Activated naive CD8-positive, alpha-beta T cell treated with anti-CD3 and anti-CD28 coated beads, Interleukin-2, amount 10 ng/mL, durations not matched to agents 7 days and 5 days (primary cell): ENCODE measurements at regions not wholly inside any gene's neighbourhood (a gene's known extent, or its start where the extent isn't known, plus 50 kb on each side); places are given as distances from the start of the nearest gene placed in this dataset.
A peak's percentile ranks its signal among the peaks of the same experiment; 100 is the strongest.

Experiments
- ATAC-seq: fragments of 150-1000 bp; cut with Tn5 transposase; one replicate; pipeline ENCODE4 v1.10.0; 2021; ENCODE audit warnings: low read depth, moderate library complexity
- POLR2A ChIA-PET: fragments of 350-600 bp; sonication (Branson Sonifier 250); formaldehyde crosslinking; loops from one replicate; lab custom pipeline; 2021; ENCODE audit warnings: antibody characterized with exemption; lab: Charles Lee
- DNase-seq: peaks from one replicate; pipeline ENCODE4 v3.0.0; 2021
- H3K27ac Mint-ChIP-seq: one replicate; pipeline ENCODE4 v1.8.0; 2022; ENCODE audit warnings: mild to moderate bottlenecking, mixed read lengths
- H3K27me3 Mint-ChIP-seq: one replicate; pipeline ENCODE4 v1.8.0; 2022; ENCODE audit warnings: mild to moderate bottlenecking, moderate library complexity, mixed read lengths
- H3K36me3 Mint-ChIP-seq: one replicate; pipeline ENCODE4 v1.8.0; 2021; ENCODE audit warnings: mild to moderate bottlenecking, mixed read lengths
- H3K4me1 Mint-ChIP-seq: one replicate; pipeline ENCODE4 v1.8.0; 2021; ENCODE audit warnings: mixed read lengths
- H3K4me3 Mint-ChIP-seq: one replicate; pipeline ENCODE4 v1.8.0; 2022; ENCODE audit warnings: mild to moderate bottlenecking, moderate library complexity, mixed read lengths
- H3K9me3 Mint-ChIP-seq: one replicate; pipeline ENCODE4 v1.8.0; 2021; ENCODE audit warnings: mixed read lengths

- Mint-ChIP-seq H3K27ac (no peak overlapping the region), H3K9me3 (no peaks in the 10 kb centered on the region), H3K4me1 (no peaks in the 10 kb centered on the region), H3K4me3 (no peak overlapping the region), H3K27me3 (peaks cover 26% of the 10 kb centered on the region), H3K36me3 (no peaks in the 10 kb centered on the region)
- POLR2A ChIA-PET, result no interaction called here
- ATAC-seq (no peak), DNase-seq (no peak)
Measured at GRCh38 chr12:25852792-25853191, 105.7 kb upstream of the RASSF8 start.

- POLR2A ChIA-PET, result no interaction called here
- no peak for ATAC-seq
- H3K36me3 Mint-ChIP-seq, result no peaks in the 10 kb centered on the region
- H3K27me3 Mint-ChIP-seq, result peaks cover 26% of the 10 kb centered on the region
- H3K9me3 Mint-ChIP-seq, result no peaks in the 10 kb centered on the region
- no peak overlapping the region for H3K27ac Mint-ChIP-seq
- H3K4me3 Mint-ChIP-seq, result no peak overlapping the region
- DNase-seq, result no peak
- no peaks in the 10 kb centered on the region for H3K4me1 Mint-ChIP-seq
Measured at GRCh38 chr12:25853316-25854095, 105.0 kb upstream of the RASSF8 start.

GRCh38 chr12:25854991-25855390, 103.5 kb upstream of the RASSF8 start:
- H3K27ac Mint-ChIP-seq, result no peak overlapping the region
- H3K9me3 Mint-ChIP-seq, result no peaks in the 10 kb centered on the region
- H3K4me3 Mint-ChIP-seq, result no peak overlapping the region
- DNase-seq (no peak), ATAC-seq (no peak)
- POLR2A ChIA-PET, result no interaction called here
- peaks cover 23% of the 10 kb centered on the region for H3K27me3 Mint-ChIP-seq
- peaks cover 6% of the 10 kb centered on the region for H3K4me1 Mint-ChIP-seq
- H3K36me3 Mint-ChIP-seq, result no peaks in the 10 kb centered on the region

DNA sequence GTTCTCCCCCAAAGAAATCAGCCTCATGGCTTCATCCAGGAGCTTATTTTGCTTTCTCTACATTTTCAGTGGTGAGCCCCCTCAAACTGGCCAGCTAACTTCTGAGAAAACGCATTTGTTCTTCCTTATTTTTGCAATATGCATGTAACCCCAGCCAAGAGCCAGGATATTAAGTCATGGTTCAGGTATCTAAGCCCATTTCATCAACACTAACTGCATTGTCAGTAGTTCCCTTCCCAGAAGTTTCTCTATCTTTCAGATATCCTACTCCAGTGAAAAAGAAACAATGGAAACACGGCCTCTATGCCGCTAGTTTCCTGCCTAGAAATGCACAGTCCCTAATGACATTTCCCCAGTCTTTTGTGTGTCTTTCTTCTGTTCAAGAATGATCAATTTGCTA, 102.8 kb upstream of the RASSF8 start:
- H3K9me3 Mint-ChIP-seq, result no peaks in the 10 kb centered on the region
- no peak overlapping the region for H3K4me3 Mint-ChIP-seq
- no peak overlapping the region for H3K27ac Mint-ChIP-seq
- no peaks in the 10 kb centered on the region for H3K36me3 Mint-ChIP-seq
- ATAC-seq (no peak), DNase-seq (no peak)
- peaks cover 22% of the 10 kb centered on the region for H3K27me3 Mint-ChIP-seq
- peaks cover 8% of the 10 kb centered on the region for H3K4me1 Mint-ChIP-seq
- POLR2A ChIA-PET, result no interaction called here

DNA sequence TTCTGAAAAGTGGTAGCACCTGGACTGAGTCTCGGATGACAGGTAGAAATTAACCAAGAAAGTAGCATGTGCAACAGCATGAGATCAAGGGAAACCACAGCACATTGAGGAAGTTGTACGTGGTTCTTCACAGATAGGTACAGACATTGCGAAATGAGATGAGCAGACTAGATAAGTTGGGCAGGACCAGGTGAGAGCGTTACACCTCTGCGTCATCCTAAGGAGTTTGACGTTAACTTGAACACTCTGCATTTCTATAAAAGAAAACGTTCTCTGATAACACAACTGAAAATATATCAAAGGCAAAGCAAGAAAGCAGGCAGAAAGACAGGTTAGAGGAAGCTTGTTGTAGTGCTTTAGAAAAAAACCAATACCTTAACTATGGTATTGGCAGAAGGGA, 98.5 kb upstream of the RASSF8 start:
- peaks cover 8% of the 10 kb centered on the region for H3K4me1 Mint-ChIP-seq
- DNase-seq (no peak), ATAC-seq (peak; percentile 42)
- no peak overlapping the region for H3K4me3 Mint-ChIP-seq
- POLR2A ChIA-PET, result no interaction called here
- H3K36me3 Mint-ChIP-seq, result no peaks in the 10 kb centered on the region
- H3K9me3 Mint-ChIP-seq, result no peaks in the 10 kb centered on the region
- H3K27ac Mint-ChIP-seq, result no peak overlapping the region
- peaks cover 9% of the 10 kb centered on the region for H3K27me3 Mint-ChIP-seq

GRCh38 chr12:25861226-25861625, 97.3 kb upstream of the RASSF8 start:
- ATAC-seq (no peak), DNase-seq (no peak)
- no peak overlapping the region for H3K4me3 Mint-ChIP-seq
- H3K36me3 Mint-ChIP-seq, result no peaks in the 10 kb centered on the region
- no peaks in the 10 kb centered on the region for H3K9me3 Mint-ChIP-seq
- peaks cover 5% of the 10 kb centered on the region for H3K27me3 Mint-ChIP-seq
- peaks cover 8% of the 10 kb centered on the region for H3K4me1 Mint-ChIP-seq
- no peak overlapping the region for H3K27ac Mint-ChIP-seq
- POLR2A ChIA-PET, result no interaction called here

GRCh38 chr12:25864306-25865276, 93.9 kb upstream of the RASSF8 start:
- Mint-ChIP-seq H3K4me1 (peaks cover 5% of the 10 kb centered on the region), H3K36me3 (no peaks in the 10 kb centered on the region), H3K9me3 (no peaks in the 10 kb centered on the region), H3K4me3 (no peak overlapping the region), H3K27me3 (peaks cover 9% of the 10 kb centered on the region), H3K27ac (no peak overlapping the region)
- DNase-seq, result no peak
- no peak for ATAC-seq
- POLR2A ChIA-PET, result no interaction called here

DNA sequence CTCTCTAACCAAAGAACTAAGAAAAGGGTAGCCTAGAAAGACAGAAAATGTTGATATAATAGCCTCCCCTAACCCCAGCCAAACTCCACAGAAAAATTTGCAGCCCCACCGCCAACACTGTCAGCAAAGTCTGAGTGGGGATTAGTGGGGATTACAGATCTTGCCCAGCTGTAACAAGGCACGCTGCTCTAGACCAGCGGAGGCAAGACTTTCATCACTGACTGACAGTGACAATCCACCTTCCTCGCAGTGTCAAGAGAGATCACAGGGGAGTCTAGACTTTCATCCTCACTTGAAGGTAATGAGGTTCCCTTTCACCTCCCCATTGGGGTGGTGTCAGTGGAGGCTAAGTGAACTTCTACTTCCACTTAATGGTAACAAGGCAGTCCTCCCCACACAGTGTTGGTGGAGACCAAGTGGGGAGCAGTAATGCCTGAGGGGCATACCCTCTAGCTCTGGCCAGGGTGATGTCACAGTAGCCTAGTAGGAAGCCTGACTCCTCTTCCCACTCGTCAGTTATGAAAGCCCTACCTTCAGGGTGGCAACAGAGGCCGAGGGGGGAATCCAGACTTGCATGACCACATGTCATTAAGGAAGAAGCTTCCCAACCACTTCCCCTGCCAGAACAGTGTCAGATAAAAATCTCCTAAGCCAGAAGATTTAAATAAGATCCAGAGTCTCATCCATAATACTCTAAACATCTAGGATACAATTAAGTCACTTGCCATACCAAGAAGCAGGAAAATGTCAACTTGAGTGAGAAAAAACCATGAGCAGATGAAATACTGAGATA, 91.7 kb upstream of the RASSF8 start:
- peaks cover 9% of the 10 kb centered on the region for H3K27me3 Mint-ChIP-seq
- no peaks in the 10 kb centered on the region for H3K36me3 Mint-ChIP-seq
- no peaks in the 10 kb centered on the region for H3K9me3 Mint-ChIP-seq
- ATAC-seq, result no peak
- POLR2A ChIA-PET, result no interaction called here
- no peaks in the 10 kb centered on the region for H3K4me1 Mint-ChIP-seq
- DNase-seq, result no peak
- no peak overlapping the region for H3K4me3 Mint-ChIP-seq
- H3K27ac Mint-ChIP-seq, result no peak overlapping the region

GRCh38 chr12:25868193-25868592, 90.3 kb upstream of the RASSF8 start:
- Mint-ChIP-seq H3K36me3 (no peaks in the 10 kb centered on the region), H3K9me3 (no peaks in the 10 kb centered on the region), H3K27me3 (peaks cover 10% of the 10 kb centered on the region), H3K4me1 (no peaks in the 10 kb centered on the region), H3K27ac (no peak overlapping the region), H3K4me3 (no peak overlapping the region)
- no peak for ATAC-seq
- DNase-seq, result no peak
- POLR2A ChIA-PET, result no interaction called here

DNA sequence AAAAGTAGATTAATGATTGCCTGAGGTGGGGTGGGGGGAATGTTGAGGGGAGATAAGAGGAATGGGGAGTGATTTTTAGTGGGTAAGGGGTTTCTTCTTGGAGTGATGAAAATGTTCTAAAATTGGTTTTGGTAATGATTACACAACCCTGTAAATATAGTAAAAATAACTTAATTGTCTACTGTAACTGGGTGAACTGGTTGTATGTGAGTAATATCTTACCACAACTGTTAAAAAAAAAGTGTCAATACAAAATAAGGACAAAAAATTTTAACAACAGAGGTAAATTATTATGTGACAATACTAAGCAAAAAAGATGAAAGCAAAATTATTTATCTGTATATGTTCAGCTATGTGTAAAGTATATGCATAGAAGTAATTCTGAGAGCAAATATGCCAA, 86.3 kb upstream of the RASSF8 start:
- Mint-ChIP-seq H3K9me3 (no peaks in the 10 kb centered on the region), H3K4me3 (no peak overlapping the region), H3K27me3 (peaks cover 21% of the 10 kb centered on the region), H3K36me3 (no peaks in the 10 kb centered on the region), H3K4me1 (no peaks in the 10 kb centered on the region), H3K27ac (no peak overlapping the region)
- DNase-seq, result no peak
- ATAC-seq, result no peak
- POLR2A ChIA-PET, result no interaction called here

DNA sequence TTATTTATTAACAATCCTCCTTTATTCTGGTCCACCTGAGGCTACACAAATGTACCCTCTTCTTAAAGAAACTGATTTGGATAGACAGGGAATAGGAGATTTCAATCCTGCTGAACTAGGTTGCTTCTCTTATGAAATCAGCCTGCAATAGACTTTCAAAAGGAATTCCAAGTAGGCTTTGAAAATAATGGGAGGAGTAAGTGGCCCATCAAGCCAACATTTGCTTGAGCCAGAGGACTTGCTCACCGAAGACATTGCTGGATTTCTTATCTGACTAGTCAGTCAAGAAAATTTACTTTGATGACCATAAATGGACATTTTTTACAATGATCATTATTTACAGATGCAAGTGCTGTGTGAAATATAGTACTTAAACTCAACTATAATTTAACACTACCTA, 82.8 kb upstream of the RASSF8 start:
- DNase-seq, result no peak
- no peak overlapping the region for H3K27ac Mint-ChIP-seq
- H3K9me3 Mint-ChIP-seq, result no peaks in the 10 kb centered on the region
- POLR2A ChIA-PET, result no interaction called here
- no peak for ATAC-seq
- H3K27me3 Mint-ChIP-seq, result peaks cover 18% of the 10 kb centered on the region
- no peaks in the 10 kb centered on the region for H3K4me1 Mint-ChIP-seq
- no peak overlapping the region for H3K4me3 Mint-ChIP-seq
- no peaks in the 10 kb centered on the region for H3K36me3 Mint-ChIP-seq

- H3K36me3 Mint-ChIP-seq, result no peaks in the 10 kb centered on the region
- DNase-seq, result no peak
- H3K27me3 Mint-ChIP-seq, result peaks cover 15% of the 10 kb centered on the region
Measured at GRCh38 chr12:25876383-25877045, 82.0 kb upstream of the RASSF8 start.

DNA sequence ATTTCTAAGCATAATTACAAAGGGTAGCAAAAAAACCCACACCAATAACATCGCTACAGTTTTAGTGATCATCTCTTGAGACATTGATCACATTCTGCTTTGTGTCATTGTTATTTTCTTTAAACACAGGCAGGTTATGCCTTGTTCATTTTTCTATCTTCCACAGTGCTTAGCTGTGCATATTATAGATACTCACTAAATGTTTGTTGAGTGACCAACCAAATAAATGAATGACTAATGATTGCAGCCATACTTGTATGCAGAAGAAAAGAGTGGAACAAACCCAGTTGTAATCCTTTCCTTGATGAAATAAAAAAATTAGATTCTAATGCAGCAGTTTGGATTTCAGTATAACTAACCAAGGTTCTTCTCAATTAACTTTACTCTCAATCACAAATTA, 81.0 kb upstream of the RASSF8 start:
- POLR2A ChIA-PET, result no interaction called here
- no peaks in the 10 kb centered on the region for H3K9me3 Mint-ChIP-seq
- no peaks in the 10 kb centered on the region for H3K4me1 Mint-ChIP-seq
- no peak for DNase-seq
- no peaks in the 10 kb centered on the region for H3K36me3 Mint-ChIP-seq
- peaks cover 15% of the 10 kb centered on the region for H3K27me3 Mint-ChIP-seq
- H3K27ac Mint-ChIP-seq, result no peak overlapping the region
- H3K4me3 Mint-ChIP-seq, result no peak overlapping the region
- no peak for ATAC-seq

More at GRCh38 chr12:25876383-25877045, 82.0 kb upstream of the RASSF8 start:
- no peak for ATAC-seq
- POLR2A ChIA-PET, result no interaction called here
- Mint-ChIP-seq H3K9me3 (no peaks in the 10 kb centered on the region), H3K27ac (no peak overlapping the region), H3K4me1 (no peaks in the 10 kb centered on the region), H3K4me3 (no peak overlapping the region)
